Neural cell (in vitro differentiated cells): ENCODE measurements at regions not wholly inside any gene's neighbourhood (a gene's known extent, or its start where the extent isn't known, plus 50 kb on each side); places are given as distances from the start of the nearest gene placed in this dataset.

Experiments
- H2AFZ ChIP-seq: fragments of 200-600, 300-800 bp; sonication (generic), shearing (Covaris generic); 2 replicates; pipeline ENCODE4 v1.6.0; 2014; ENCODE audit warnings: low read depth, mild to moderate bottlenecking, antibody characterized with exemption, low read length, moderate library complexity
- H3F3A ChIP-seq: fragments of 200-600 bp; shearing (Covaris generic); 2 replicates; pipeline ENCODE4 v1.6.1; 2016; ENCODE audit warnings: mild to moderate bottlenecking, moderate library complexity, mixed read lengths, antibody characterized with exemption, low read length; ENCODE audit not compliant: insufficient read depth, poor library complexity, severe bottlenecking
- H3K27ac ChIP-seq: fragments of 200-600, 300-800 bp; sonication (generic), shearing (Covaris generic); 2 replicates; pipeline ENCODE4 v1.5.1; 2014; ENCODE audit warnings: mild to moderate bottlenecking, low read length, moderate library complexity
- H3K27me3 ChIP-seq: fragments of 300-800, 200-600 bp; sonication (generic), shearing (Covaris generic); 2 replicates; pipeline ENCODE4 v1.6.0; 2014; ENCODE audit warnings: mild to moderate bottlenecking, low read depth, low read length, moderate library complexity; ENCODE audit not compliant: insufficient read depth
- H3K36me3 ChIP-seq: fragments of 300-800, 200-600 bp; sonication (generic), shearing (Covaris generic); 2 replicates; pipeline ENCODE4 v1.5.1; 2014; ENCODE audit warnings: mild to moderate bottlenecking, antibody characterized with exemption, low read length, moderate library complexity; ENCODE audit not compliant: insufficient read depth
- H3K4me2 ChIP-seq: fragments of 300-800, 200-600 bp; sonication (generic), shearing (Covaris generic); 2 replicates; pipeline ENCODE4 v1.6.0; 2014; ENCODE audit warnings: mild to moderate bottlenecking, low read length
- H3K4me3 ChIP-seq: fragments of 300-800, 200-600 bp; sonication (generic), shearing (Covaris generic); 2 replicates; pipeline ENCODE4 v1.5.1; 2014; ENCODE audit warnings: mild to moderate bottlenecking, low read length, moderate library complexity
- H3K79me2 ChIP-seq: fragments of 200-600 bp; shearing (Covaris generic); replicated peaks from 2 replicates; pipeline ENCODE4 v1.6.0; 2014; ENCODE audit warnings: mild to moderate bottlenecking, low read length, moderate library complexity; ENCODE audit not compliant: insufficient read depth
- H3K9ac ChIP-seq: fragments of 300-800, 200-600 bp; sonication (generic), shearing (Covaris generic); 2 replicates; pipeline ENCODE4 v1.6.1; 2016; ENCODE audit warnings: mild to moderate bottlenecking, low read length, mixed read lengths
- H3K9me2 ChIP-seq: fragments of 200-600 bp; shearing (Covaris generic); 2 replicates; pipeline ENCODE4 v1.6.1; 2016; ENCODE audit warnings: mild to moderate bottlenecking, low read length, mixed read lengths; ENCODE audit not compliant: insufficient read depth
- H3K9me3 ChIP-seq: fragments of 200-600, 300-800 bp; sonication (generic), shearing (Covaris generic); 2 replicates; pipeline ENCODE4 v1.6.1; 2016; ENCODE audit warnings: mild to moderate bottlenecking, mixed run types, low read length, moderate library complexity, mixed read lengths
- H4K20me1 ChIP-seq: fragments of 200-600 bp; shearing (Covaris generic); 2 replicates; pipeline ENCODE4 v1.6.1; 2016; ENCODE audit warnings: mild to moderate bottlenecking, mixed run types; ENCODE audit not compliant: insufficient read depth
- CTCF ChIP-seq: fragments of 450-650 bp; IDR thresholded peaks from 2 replicates; pipeline ENCODE4 v1.5.1; 2014; ENCODE audit warnings: antibody characterized with exemption, mild to moderate bottlenecking, moderate library complexity; ENCODE audit not compliant: poor library complexity, severe bottlenecking
- EP300 ChIP-seq: fragments of 450-650 bp; conservative IDR thresholded peaks from 2 replicates; pipeline ENCODE4 v1.6.1; 2014; ENCODE audit warnings: antibody characterized with exemption, mild to moderate bottlenecking, moderate library complexity; ENCODE audit not compliant: poor library complexity, severe bottlenecking
- EZH2 ChIP-seq: fragments of 200-600, 300-800 bp; shearing (Covaris generic), sonication (generic); IDR thresholded peaks from 2 replicates; pipeline ENCODE4 v1.6.1; 2014; ENCODE audit warnings: antibody characterized with exemption, low read length, borderline replicate concordance, mild to moderate bottlenecking; ENCODE audit not compliant: insufficient read depth, poor library complexity, severe bottlenecking
- MXI1 ChIP-seq: fragments of 450-650 bp; conservative IDR thresholded peaks from 2 replicates; pipeline ENCODE4 v1.6.1; 2014; ENCODE audit warnings: antibody characterized with exemption, mild to moderate bottlenecking; ENCODE audit not compliant: poor library complexity, severe bottlenecking
- POLR2AphosphoS5 ChIP-seq: IDR thresholded peaks from 2 replicates; pipeline ENCODE4 v1.6.1; 2012
- RAD21 ChIP-seq: fragments of 450-650 bp; conservative IDR thresholded peaks from 2 replicates; pipeline ENCODE4 v1.6.1; 2014; ENCODE audit warnings: antibody characterized with exemption, mild to moderate bottlenecking, moderate library complexity
- REST ChIP-seq: IDR thresholded peaks from 2 replicates; pipeline ENCODE4 v1.6.1; 2012; ENCODE audit warnings: borderline replicate concordance
- SMC3 ChIP-seq: fragments of 450-650 bp; conservative IDR thresholded peaks from 2 replicates; pipeline ENCODE4 v1.6.1; 2014; ENCODE audit warnings: antibody characterized with exemption, mild to moderate bottlenecking, moderate library complexity; ENCODE audit not compliant: poor library complexity
- TAF1 ChIP-seq: IDR thresholded peaks from 2 replicates; pipeline ENCODE4 v1.6.1; 2012; ENCODE audit warnings: low read depth

- no peaks in the 10 kb centered on the region for H3K27me3 ChIP-seq
- H3K36me3 ChIP-seq = no peaks in the 10 kb centered on the region
- no peak overlapping the region for H3K27ac ChIP-seq
- H3K4me3 ChIP-seq = no peak overlapping the region
- no peak overlapping the region for H3K9ac ChIP-seq
- H3K79me2 ChIP-seq = no peaks in the 10 kb centered on the region
- no peak overlapping the region for H2AFZ ChIP-seq
- H3K9me3 ChIP-seq = no peaks in the 10 kb centered on the region
- no peaks in the 10 kb centered on the region for H3F3A ChIP-seq
- no peak for TF ChIP-seq MXI1
- no peak for TF ChIP-seq POLR2AphosphoS5
- no peak for TF ChIP-seq EP300
- no peak for TF ChIP-seq TAF1
- H4K20me1 ChIP-seq = no peaks in the 10 kb centered on the region
- H3K9me2 ChIP-seq = no peaks in the 10 kb centered on the region
- H3K4me2 ChIP-seq = no peak overlapping the region
Measured at GRCh38 chr10:130873636-130874035, 437.9 kb downstream of the TCERG1L start.

- no peaks in the 10 kb centered on the region for H4K20me1 ChIP-seq
- no peaks in the 10 kb centered on the region for H3K79me2 ChIP-seq
- H3K9me3 ChIP-seq = no peaks in the 10 kb centered on the region
- no peaks in the 10 kb centered on the region for H3F3A ChIP-seq
- no peak overlapping the region for H3K4me3 ChIP-seq
- H3K9ac ChIP-seq = no peak overlapping the region
- no peak for TF ChIP-seq POLR2AphosphoS5
- no peak for TF ChIP-seq RAD21
- TF ChIP-seq EP300 = no peak
- TF ChIP-seq MXI1 = no peak
- TF ChIP-seq SMC3 = no peak
- no peak for TF ChIP-seq EZH2
- TF ChIP-seq TAF1 = no peak
- TF ChIP-seq CTCF = no peak
- TF ChIP-seq REST = no peak
- no peaks in the 10 kb centered on the region for H3K36me3 ChIP-seq
- no peaks in the 10 kb centered on the region for H3K9me2 ChIP-seq
- H3K27ac ChIP-seq = no peak overlapping the region
- H2AFZ ChIP-seq = no peak overlapping the region
- no peaks in the 10 kb centered on the region for H3K27me3 ChIP-seq
- H3K4me2 ChIP-seq = no peak overlapping the region
Measured at GRCh38 chr10:130875116-130875515, 436.4 kb downstream of the TCERG1L start.

GRCh38 chr10:130875897-130876472, 435.5 kb downstream of the TCERG1L start:
- Histone ChIP-seq H3K79me2 (no peaks in the 10 kb centered on the region), H3K36me3 (no peaks in the 10 kb centered on the region), H4K20me1 (no peaks in the 10 kb centered on the region), H3K27ac (no peak overlapping the region), H3K4me2 (no peak overlapping the region), H3K27me3 (no peaks in the 10 kb centered on the region), H3F3A (no peaks in the 10 kb centered on the region), H2AFZ (no peak overlapping the region), H3K9me3 (no peaks in the 10 kb centered on the region), H3K9me2 (no peaks in the 10 kb centered on the region), H3K4me3 (no peak overlapping the region), H3K9ac (no peak overlapping the region)
- no peak for TF ChIP-seq EZH2
- no peak for TF ChIP-seq SMC3
- TF ChIP-seq TAF1 = no peak
- no peak for TF ChIP-seq RAD21
- TF ChIP-seq REST = no peak
- no peak for TF ChIP-seq POLR2AphosphoS5
- no peak for TF ChIP-seq CTCF
- TF ChIP-seq EP300 = no peak
- no peak for TF ChIP-seq MXI1
